ENCODE measurements at regions not wholly inside any gene's neighbourhood (a gene's known extent, or its start where the extent isn't known, plus 50 kb on each side); places are given as distances from the start of the nearest gene placed in this dataset.
"Not testable (repeated sequence)": the region's sequence is repeated elsewhere in the genome, so short reads cannot be mapped to it uniquely, and the experiment has no call there.

DNA sequence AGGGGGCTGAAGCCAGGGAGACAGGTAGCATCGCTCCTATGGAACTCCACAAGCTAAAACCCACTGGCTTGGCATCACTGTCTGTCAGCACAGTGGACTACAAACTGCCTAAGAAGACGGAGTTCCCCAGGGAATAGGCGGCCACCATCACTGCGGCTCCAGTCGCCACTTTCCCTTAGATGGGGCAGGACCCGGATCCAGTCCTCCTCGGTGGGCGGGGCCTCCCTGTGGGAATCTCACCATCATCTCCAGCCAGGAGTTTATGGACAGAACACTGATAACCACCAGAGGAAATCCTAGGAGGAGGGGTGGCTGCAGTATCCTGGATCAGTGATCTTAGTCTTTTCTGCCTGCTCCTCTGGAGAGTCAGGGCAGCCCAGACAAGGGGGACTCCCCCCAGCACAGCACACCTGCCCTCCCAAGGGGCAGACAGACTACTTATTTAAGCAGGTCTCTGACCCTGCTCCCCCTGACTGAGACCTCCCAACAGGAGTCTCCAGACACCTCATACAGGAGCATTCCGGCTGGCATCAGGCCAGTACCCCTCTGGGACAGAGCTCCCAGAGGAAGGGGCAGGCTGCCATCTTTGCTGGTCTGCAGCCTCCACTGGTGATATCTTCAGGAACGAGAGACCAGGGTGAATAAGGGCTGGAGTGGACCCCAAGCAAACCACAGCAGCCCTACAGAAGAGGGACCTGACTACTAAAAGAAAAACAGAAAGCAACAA lies 435.6 kb upstream of the RASGRP1 start:
- intact Hi-C loops (cut with DNase I; ENCODE audit: low total_unique reads) = no loop called here
- DNase-seq (ENCODE audit: low spot score in 2 of 2) = no peak
- TF ChIP-seq, protein P1, sequence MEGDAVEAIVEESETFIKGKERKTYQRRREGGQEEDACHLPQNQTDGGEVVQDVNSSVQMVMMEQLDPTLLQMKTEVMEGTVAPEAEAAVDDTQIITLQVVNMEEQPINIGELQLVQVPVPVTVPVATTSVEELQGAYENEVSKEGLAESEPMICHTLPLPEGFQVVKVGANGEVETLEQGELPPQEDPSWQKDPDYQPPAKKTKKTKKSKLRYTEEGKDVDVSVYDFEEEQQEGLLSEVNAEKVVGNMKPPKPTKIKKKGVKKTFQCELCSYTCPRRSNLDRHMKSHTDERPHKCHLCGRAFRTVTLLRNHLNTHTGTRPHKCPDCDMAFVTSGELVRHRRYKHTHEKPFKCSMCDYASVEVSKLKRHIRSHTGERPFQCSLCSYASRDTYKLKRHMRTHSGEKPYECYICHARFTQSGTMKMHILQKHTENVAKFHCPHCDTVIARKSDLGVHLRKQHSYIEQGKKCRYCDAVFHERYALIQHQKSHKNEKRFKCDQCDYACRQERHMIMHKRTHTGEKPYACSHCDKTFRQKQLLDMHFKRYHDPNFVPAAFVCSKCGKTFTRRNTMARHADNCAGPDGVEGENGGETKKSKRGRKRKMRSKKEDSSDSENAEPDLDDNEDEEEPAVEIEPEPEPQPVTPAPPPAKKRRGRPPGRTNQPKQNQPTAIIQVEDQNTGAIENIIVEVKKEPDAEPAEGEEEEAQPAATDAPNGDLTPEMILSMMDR (IDR thresholded peaks at IDR 0.05) = no peak
- no peak for TF ChIP-seq POLR2A (IDR thresholded peaks at IDR 0.05)
- WGBS, 2 donors = 94 to 96% methylated on average over 10 of the region's 10 CpGs
- no peak overlapping the region for H3K4me3 ChIP-seq (ENCODE audit: low read depth, poor library complexity, severe bottlenecking)

DNA sequence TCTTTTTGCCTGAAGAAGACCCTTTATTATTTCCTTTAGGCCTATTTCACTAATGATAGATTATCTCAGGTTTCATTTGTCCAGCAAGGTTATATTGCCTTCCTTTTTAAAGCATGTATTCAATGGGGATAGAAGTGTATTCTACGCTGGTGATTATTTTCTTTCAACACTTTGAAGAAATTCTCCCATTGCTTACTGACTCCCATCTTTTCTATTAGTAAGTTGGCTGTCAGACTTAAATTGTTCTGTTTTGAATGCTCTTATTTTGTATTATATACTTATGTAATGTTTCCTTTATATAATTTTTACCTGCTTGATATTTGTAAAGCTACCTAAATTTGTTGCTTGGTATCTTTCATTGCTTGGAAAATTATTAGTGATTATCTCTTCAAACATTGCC lies 445.1 kb upstream of the RASGRP1 start:
- intact Hi-C loops (cut with DNase I; ENCODE audit: low total_unique reads) = no loop called here
- no peak for DNase-seq (ENCODE audit: low spot score in 2 of 2)
- 89 to 90% methylated on average over 1 of the region's 1 CpG for WGBS, 2 donors
- no peak for TF ChIP-seq POLR2A (IDR thresholded peaks at IDR 0.05)
- TF ChIP-seq, protein P1 (IDR thresholded peaks at IDR 0.05) = no peak
- H3K4me3 ChIP-seq (ENCODE audit: low read depth, poor library complexity, severe bottlenecking) = no peak overlapping the region

DNA sequence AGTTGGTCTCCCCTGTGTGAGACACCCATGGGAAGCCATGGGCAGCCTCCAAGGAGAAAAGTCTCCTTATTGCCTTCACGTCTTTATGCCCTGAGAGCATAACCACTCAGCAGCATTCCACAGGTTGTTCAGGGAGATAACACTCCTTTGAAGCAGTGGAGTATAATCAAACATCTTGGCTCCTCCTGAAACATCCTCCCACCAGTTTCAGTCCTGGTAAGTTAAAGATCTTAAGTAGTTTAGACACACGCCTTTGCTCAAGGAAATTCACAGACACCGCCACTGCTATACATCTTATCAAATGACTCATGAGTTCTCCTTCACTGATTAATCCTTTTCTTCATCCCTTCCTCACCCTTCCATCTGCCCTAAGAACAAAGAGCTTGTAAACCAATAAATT lies 446.5 kb upstream of the RASGRP1 start:
- intact Hi-C loops (cut with DNase I; ENCODE audit: low total_unique reads); DNase-seq (ENCODE audit: low spot score in 2 of 2); H3K4me3 ChIP-seq (ENCODE audit: low read depth, poor library complexity, severe bottlenecking): not testable (repeated sequence)
- WGBS, 2 donors = 59 to 82% methylated on average over 3 of the region's 3 CpGs

DNA sequence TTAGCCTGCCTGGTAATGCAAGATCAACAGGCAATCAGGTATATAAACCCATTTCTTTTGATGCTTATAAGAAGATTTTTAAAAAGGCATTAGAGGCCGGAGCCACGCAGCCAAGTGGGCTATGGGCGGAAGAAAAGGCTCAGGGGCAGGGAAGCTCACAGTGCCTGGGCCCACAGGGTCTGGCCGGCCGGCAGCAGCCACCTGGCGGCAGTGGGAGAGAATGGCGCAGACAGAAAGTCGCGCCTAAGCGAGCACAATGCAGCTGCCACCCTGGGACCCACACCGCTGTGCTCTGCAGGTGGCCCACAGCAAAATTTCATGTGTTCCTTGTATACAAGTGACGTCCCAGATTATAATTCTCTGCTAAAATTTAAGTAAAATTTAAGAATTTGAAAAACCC lies 448.6 kb upstream of the RASGRP1 start:
- 86 to 88% methylated on average over 11 of the region's 12 CpGs for WGBS, 2 donors
- intact Hi-C loops (cut with DNase I; ENCODE audit: low total_unique reads) = no loop called here
- DNase-seq (ENCODE audit: low spot score in 2 of 2) = no peak
- H3K4me3 ChIP-seq (ENCODE audit: low read depth, poor library complexity, severe bottlenecking) = no peak overlapping the region
- TF ChIP-seq, protein P1 (IDR thresholded peaks at IDR 0.05) = no peak
- no peak for TF ChIP-seq POLR2A (IDR thresholded peaks at IDR 0.05)

DNA sequence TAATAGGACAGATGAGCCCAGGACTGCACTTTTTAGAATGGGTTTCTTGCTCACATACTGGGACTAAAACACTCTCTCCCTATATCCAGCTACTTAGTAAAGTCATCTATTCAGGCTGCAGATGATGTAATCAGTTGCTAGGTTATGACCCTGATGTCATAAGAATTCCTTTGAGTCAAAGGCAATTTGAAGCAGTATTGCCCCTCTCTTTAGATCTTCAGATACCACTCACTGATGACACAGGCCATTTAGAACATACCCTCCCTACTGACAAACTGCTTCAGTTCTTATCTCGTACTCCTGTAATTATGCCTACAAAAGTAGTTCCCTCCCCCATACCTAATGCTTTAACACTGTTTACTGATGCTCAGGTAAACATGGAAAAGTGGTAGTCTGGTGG lies 450.1 kb upstream of the RASGRP1 start:
- 44 to 53% methylated on average over 1 of the region's 1 CpG for WGBS, 2 donors
- no peak for DNase-seq (ENCODE audit: low spot score in 2 of 2)
- H3K4me3 ChIP-seq (ENCODE audit: low read depth, poor library complexity, severe bottlenecking) = no peak overlapping the region
- intact Hi-C loops (cut with DNase I; ENCODE audit: low total_unique reads) = no loop called here
- TF ChIP-seq, protein P1 (IDR thresholded peaks at IDR 0.05) = no peak

DNA sequence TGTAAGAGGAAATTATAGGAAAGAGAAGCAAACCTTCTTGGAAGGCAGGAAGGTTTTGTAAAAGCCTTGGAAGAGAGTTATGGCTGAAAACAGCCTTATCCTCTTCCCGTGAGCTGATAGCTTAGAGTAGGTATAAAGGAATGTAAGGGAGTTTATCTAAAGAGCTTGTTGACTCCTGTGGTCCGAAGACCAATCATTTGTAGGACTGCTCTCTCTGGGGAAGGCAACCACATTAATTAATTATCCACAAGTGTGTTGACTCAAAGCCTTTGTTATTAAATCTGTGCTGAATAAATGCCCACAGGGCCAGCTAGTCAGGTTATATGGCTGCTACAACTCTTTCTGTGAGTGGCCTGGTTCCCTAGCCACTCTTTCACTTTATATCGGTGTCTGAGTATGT lies 452.1 kb upstream of the RASGRP1 start:
- intact Hi-C loops (cut with DNase I; ENCODE audit: low total_unique reads) = no loop called here
- no peak for DNase-seq (ENCODE audit: low spot score in 2 of 2)
- no peak overlapping the region for H3K4me3 ChIP-seq (ENCODE audit: low read depth, poor library complexity, severe bottlenecking)
- WGBS, 2 donors = 90 to 92% methylated on average over 3 of the region's 3 CpGs
- TF ChIP-seq POLR2A (IDR thresholded peaks at IDR 0.05) = no peak
- TF ChIP-seq, protein P1 (IDR thresholded peaks at IDR 0.05) = no peak

All from lower leg skin (tissue), 4 donors.